MM.1S (cell line): ENCODE measurements at regions not wholly inside any gene's neighbourhood (a gene's known extent, or its start where the extent isn't known, plus 50 kb on each side); places are given as distances from the start of the nearest gene placed in this dataset.
"Not testable (repeated sequence)": the region's sequence is repeated elsewhere in the genome, so short reads cannot be mapped to it uniquely, and the experiment has no call there.

Source experiments
- DNase-seq: peaks from one replicate; pipeline ENCODE4 v3.0.0-alpha.2; 2015
- H2AFZ ChIP-seq: fragments of 300-600 bp; sonication (generic); 2 replicates; pipeline ENCODE4 v1.6.0; 2016; ENCODE audit warnings: antibody characterized with exemption, low read length
- H3F3A ChIP-seq: fragments of 300-600 bp; sonication (generic); 2 replicates; pipeline ENCODE4 v1.6.1; 2016; ENCODE audit warnings: mild to moderate bottlenecking, antibody characterized with exemption, low read length, moderate library complexity, mixed read lengths; ENCODE audit not compliant: insufficient read depth
- H3K27ac ChIP-seq: fragments of 300-600 bp; sonication (generic); 2 replicates; pipeline ENCODE4 v1.5.1; 2016; ENCODE audit warnings: mild to moderate bottlenecking, low read length
- H3K27me3 ChIP-seq: fragments of 300-600 bp; sonication (generic); replicated peaks from 2 replicates; pipeline ENCODE4 v1.6.0; 2016; ENCODE audit warnings: low read length; ENCODE audit not compliant: insufficient read depth
- H3K36me3 ChIP-seq: fragments of 300-600 bp; sonication (generic); replicated peaks from 2 replicates; pipeline ENCODE4 v1.6.1; 2016; ENCODE audit warnings: mild to moderate bottlenecking, low read length, mixed read lengths; ENCODE audit not compliant: insufficient read depth
- H3K4me1 ChIP-seq: fragments of 300-600 bp; sonication (generic); 2 replicates; pipeline ENCODE4 v1.6.1; 2016; ENCODE audit warnings: low read length, mixed read lengths
- H3K4me2 ChIP-seq: fragments of 300-600 bp; sonication (generic); 2 replicates; pipeline ENCODE4 v1.6.0; 2016; ENCODE audit warnings: low read depth, low read length
- H3K4me3 ChIP-seq: fragments of 300-600 bp; sonication (generic); 2 replicates; pipeline ENCODE4 v1.5.1; 2016; ENCODE audit warnings: low read length, mixed read lengths
- H3K79me2 ChIP-seq: fragments of 300-600 bp; sonication (generic); 2 replicates; pipeline ENCODE4 v1.6.1; 2016; ENCODE audit warnings: mixed run types, low read length, mixed read lengths
- H3K9ac ChIP-seq: fragments of 300-600 bp; sonication (generic); 2 replicates; pipeline ENCODE4 v1.6.1; 2016; ENCODE audit warnings: low read length, mixed read lengths
- H3K9me2 ChIP-seq: fragments of 300-600 bp; sonication (generic); replicated peaks from 2 replicates; pipeline ENCODE4 v1.6.1; 2016; ENCODE audit warnings: mild to moderate bottlenecking, low read length, mixed read lengths; ENCODE audit not compliant: insufficient read depth
- H3K9me3 ChIP-seq: fragments of 300-600 bp; sonication (generic); replicated peaks from 2 replicates; pipeline ENCODE4 v1.6.1; 2016; ENCODE audit warnings: mild to moderate bottlenecking, low read length, mixed read lengths; ENCODE audit not compliant: insufficient read depth
- H4K20me1 ChIP-seq: fragments of 300-600 bp; sonication (generic); 2 replicates; pipeline ENCODE4 v1.6.1; 2016; ENCODE audit warnings: mild to moderate bottlenecking, low read length, moderate library complexity, mixed read lengths; ENCODE audit not compliant: insufficient read depth
- CTCF ChIP-seq: fragments of 300-600 bp; sonication (generic); IDR thresholded peaks from 2 replicates; pipeline ENCODE4 v1.5.1; 2016; ENCODE audit warnings: antibody characterized with exemption, low read length, mixed read lengths
- EZH2 ChIP-seq: fragments of 300-600 bp; sonication (generic); optimal IDR thresholded peaks from 2 replicates; pipeline ENCODE3; 2017; ENCODE audit warnings: low read depth, mild to moderate bottlenecking, antibody characterized with exemption, low read length, mixed read lengths
- EZH2phosphoT487 ChIP-seq: fragments of 300-600 bp; sonication (generic); IDR thresholded peaks from 2 replicates; pipeline ENCODE4 v1.6.1; 2018; ENCODE audit warnings: antibody characterized with exemption, low read length

GRCh38 chr21:28066076-28066475 is 926.6 kb downstream of the LTN1 start:
- H3K79me2 ChIP-seq: no peaks in the 10 kb centered on the region
- H3K27me3 ChIP-seq: no peaks in the 10 kb centered on the region
- H4K20me1 ChIP-seq: no peaks in the 10 kb centered on the region
- TF ChIP-seq CTCF: no peak
- TF ChIP-seq EZH2phosphoT487: no peak
- TF ChIP-seq EZH2: no peak
- H3K27ac ChIP-seq: peak overlapping the region; percentile 20; the same call in 1 of the 2 replicates
- no peak overlapping the region for H3K9ac ChIP-seq
- peak; percentile 66 for DNase-seq
- H3K9me2 ChIP-seq: no peaks in the 10 kb centered on the region
- peaks cover 33% of the 10 kb centered on the region for H3K4me1 ChIP-seq
- no peaks in the 10 kb centered on the region for H3K9me3 ChIP-seq
- H3K4me2 ChIP-seq: peak overlapping the region; percentile 30; the same call in 1 of the 2 replicates
- H3K36me3 ChIP-seq: no peaks in the 10 kb centered on the region
- no peak overlapping the region for H3K4me3 ChIP-seq
- no peak overlapping the region for H2AFZ ChIP-seq
- H3F3A ChIP-seq: no peaks in the 10 kb centered on the region

GRCh38 chr21:28063241-28064216 is 929.1 kb downstream of the LTN1 start:
- no peaks in the 10 kb centered on the region for H3K9me2 ChIP-seq
- H4K20me1 ChIP-seq: no peaks in the 10 kb centered on the region
- H3K4me1 ChIP-seq: peaks cover 33% of the 10 kb centered on the region
- H3K27ac ChIP-seq: peak overlapping the region; percentile 47; the same call in 1 of the 2 replicates
- peak overlapping the region; percentile 14; the same call in 1 of the 2 replicates for H3K4me2 ChIP-seq
- no peaks in the 10 kb centered on the region for H3K79me2 ChIP-seq
- no peak overlapping the region for H3K4me3 ChIP-seq
- peak; percentile 82 for DNase-seq
- H3K9me3 ChIP-seq: no peaks in the 10 kb centered on the region
- no peak overlapping the region for H3K9ac ChIP-seq
- H3K27me3 ChIP-seq: no peaks in the 10 kb centered on the region
- H2AFZ ChIP-seq: no peak overlapping the region
- TF ChIP-seq EZH2 (no peak), CTCF (no peak), EZH2phosphoT487 (no peak)
- H3F3A ChIP-seq: no peaks in the 10 kb centered on the region
- no peaks in the 10 kb centered on the region for H3K36me3 ChIP-seq

- not testable (repeated sequence) for H3K4me1 ChIP-seq, H3K27me3 ChIP-seq, H3K9me3 ChIP-seq, H3K9ac ChIP-seq, H3K4me3 ChIP-seq, H3K27ac ChIP-seq, H3K36me3 ChIP-seq, H3K4me2 ChIP-seq, H4K20me1 ChIP-seq, H2AFZ ChIP-seq, DNase-seq, H3K79me2 ChIP-seq, H3F3A ChIP-seq, H3K9me2 ChIP-seq
Measured at GRCh38 chr21:28052956-28053355, 939.7 kb downstream of the LTN1 start.

GRCh38 chr21:28051649-28052048 is 941.0 kb downstream of the LTN1 start:
- H3K4me3 ChIP-seq, H3K36me3 ChIP-seq, H3K27ac ChIP-seq, H4K20me1 ChIP-seq, H2AFZ ChIP-seq, H3K79me2 ChIP-seq, H3K9ac ChIP-seq, H3K4me2 ChIP-seq, H3F3A ChIP-seq, H3K27me3 ChIP-seq, H3K9me3 ChIP-seq, H3K4me1 ChIP-seq, H3K9me2 ChIP-seq: not testable (repeated sequence)
- peak; percentile 30 for DNase-seq
- peak; percentile 39 for TF ChIP-seq CTCF

- H3K27ac ChIP-seq, H3K4me3 ChIP-seq, H3K9me3 ChIP-seq, H3K36me3 ChIP-seq, H3K9me2 ChIP-seq, H3K4me2 ChIP-seq, H3K79me2 ChIP-seq, H3F3A ChIP-seq, H3K4me1 ChIP-seq, H3K27me3 ChIP-seq, H2AFZ ChIP-seq, DNase-seq, H4K20me1 ChIP-seq, H3K9ac ChIP-seq: not testable (repeated sequence)
Measured at GRCh38 chr21:28035692-28036091, 957.0 kb downstream of the LTN1 start.
